ENCODE measurements at regions not wholly inside any gene's neighbourhood (a gene's known extent, or its start where the extent isn't known, plus 50 kb on each side); places are given as distances from the start of the nearest gene placed in this dataset.

DNA sequence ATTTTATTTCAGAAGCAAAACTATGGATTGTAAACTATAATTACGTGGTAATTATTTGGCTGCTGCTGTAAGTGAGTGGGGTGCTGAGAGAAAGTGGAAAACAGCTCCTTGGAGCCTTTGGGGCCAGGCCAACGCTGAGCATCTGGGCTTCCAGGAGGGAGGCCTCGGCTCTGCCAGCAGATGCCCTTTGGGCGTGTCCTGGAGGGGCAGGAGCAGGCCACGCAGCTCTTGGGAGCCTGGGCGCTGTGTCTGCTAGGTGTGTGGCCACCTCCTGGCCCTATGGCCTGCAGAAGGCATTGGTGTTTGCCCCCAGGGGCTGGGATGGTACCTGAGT is 423.3 kb downstream of the GLRX3 start:
- Histone ChIP-seq H3K27me3 (ENCODE audit: insufficient read depth, low read length) (no peaks in the 10 kb centered on the region), H3K36me3 (ENCODE audit: insufficient read depth, low read length) (no peaks in the 10 kb centered on the region), H3K9ac (ENCODE audit: low read depth, low read length) (no peak overlapping the region), H3K9me3 (ENCODE audit: insufficient read depth, low read depth, low read length) (no peaks in the 10 kb centered on the region), H3K27ac (ENCODE audit: low read depth, low read length) (no peak overlapping the region), H3K4me3 (ENCODE audit: low read length) (no peak overlapping the region), H3K4me1 (ENCODE audit: insufficient read depth, low read length) (no peaks in the 10 kb centered on the region)
- 96% methylated on average over 6 of the region's 6 CpGs for WGBS

DNA sequence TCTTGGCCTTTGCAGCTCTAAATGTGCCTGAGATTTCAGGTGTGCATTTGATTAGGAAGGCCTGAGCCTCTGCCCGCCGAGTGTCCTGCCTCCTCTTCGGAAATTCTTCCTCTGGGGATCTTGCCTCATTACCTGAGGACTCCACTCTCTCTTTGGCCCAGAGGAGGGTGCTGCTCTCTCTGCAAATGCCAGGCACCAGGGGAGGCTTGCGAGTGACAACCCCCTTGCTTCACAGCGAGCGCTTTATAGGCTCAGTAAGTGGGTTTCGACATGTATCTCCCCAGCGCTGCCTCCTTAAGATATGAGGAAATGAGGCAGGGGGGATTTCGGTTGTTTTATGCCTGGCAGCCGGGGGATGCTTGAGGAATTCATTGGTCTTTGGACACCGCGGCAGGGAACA is 423.9 kb downstream of the GLRX3 start:
- Histone ChIP-seq H3K27me3 (ENCODE audit: insufficient read depth, low read length) (no peaks in the 10 kb centered on the region), H3K36me3 (ENCODE audit: insufficient read depth, low read length) (no peaks in the 10 kb centered on the region), H3K9ac (ENCODE audit: low read depth, low read length) (no peak overlapping the region), H3K9me3 (ENCODE audit: insufficient read depth, low read depth, low read length) (no peaks in the 10 kb centered on the region), H3K4me3 (ENCODE audit: low read length) (no peak overlapping the region), H3K4me1 (ENCODE audit: insufficient read depth, low read length) (no peaks in the 10 kb centered on the region), H3K27ac (ENCODE audit: low read depth, low read length) (no peak overlapping the region)
- 92% methylated on average over 12 of the region's 12 CpGs for WGBS

DNA sequence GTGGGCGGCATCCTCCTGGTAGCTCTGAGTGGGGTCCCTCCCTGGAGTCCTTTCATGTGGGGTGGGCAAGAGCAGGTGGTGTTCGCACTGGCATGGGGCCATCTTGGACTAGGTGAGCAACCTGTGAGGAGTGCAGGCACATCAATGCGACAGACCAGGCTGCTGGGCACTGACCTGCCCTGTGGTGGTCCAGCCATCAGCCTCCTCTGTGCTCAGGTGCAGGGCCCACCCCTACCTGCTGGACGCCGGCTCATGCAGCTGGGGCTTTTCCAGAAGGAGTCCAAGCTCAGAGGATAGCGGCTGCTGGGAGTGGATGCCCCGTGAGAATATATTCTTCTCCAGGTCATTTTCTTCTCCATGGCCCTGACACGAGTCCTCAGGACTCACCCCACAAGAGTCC is 424.4 kb downstream of the GLRX3 start:
- Histone ChIP-seq H3K9ac (ENCODE audit: low read depth, low read length) (no peak overlapping the region), H3K36me3 (ENCODE audit: insufficient read depth, low read length) (no peaks in the 10 kb centered on the region), H3K4me3 (ENCODE audit: low read length) (no peak overlapping the region), H3K27me3 (ENCODE audit: insufficient read depth, low read length) (no peaks in the 10 kb centered on the region), H3K9me3 (ENCODE audit: insufficient read depth, low read depth, low read length) (no peaks in the 10 kb centered on the region), H3K4me1 (ENCODE audit: insufficient read depth, low read length) (no peaks in the 10 kb centered on the region), H3K27ac (ENCODE audit: low read depth, low read length) (no peak overlapping the region)
- WGBS: 95% methylated on average over 8 of the region's 8 CpGs

DNA sequence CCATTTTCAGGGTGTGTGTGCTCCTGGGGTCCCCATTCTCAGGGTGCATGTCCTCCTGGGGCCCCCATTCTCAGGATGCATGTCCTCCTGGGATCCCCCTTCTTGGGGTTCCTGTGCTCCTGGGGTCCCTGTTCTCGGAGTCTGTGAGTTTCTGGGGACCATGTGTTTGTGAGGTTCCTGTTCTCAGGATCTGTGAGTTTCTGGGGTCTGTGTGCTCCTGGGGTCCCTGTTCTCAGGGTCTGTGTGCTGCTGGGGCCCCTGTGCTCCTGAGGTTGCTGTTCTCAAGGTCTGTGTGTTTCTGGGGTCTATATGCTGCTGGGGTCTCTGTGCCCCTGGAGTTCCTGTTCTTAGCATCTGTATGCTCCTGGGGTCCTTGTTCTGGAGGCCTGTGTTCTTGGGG is 425.5 kb downstream of the GLRX3 start:
- no peak overlapping the region for H3K27ac ChIP-seq (ENCODE audit: low read depth, low read length)
- no peak overlapping the region for H3K4me3 ChIP-seq (ENCODE audit: low read length)
- 90% methylated on average over 1 of the region's 1 CpG for WGBS
- no peak overlapping the region for H3K9ac ChIP-seq (ENCODE audit: low read depth, low read length)
- H3K36me3 ChIP-seq (ENCODE audit: insufficient read depth, low read length): no peaks in the 10 kb centered on the region
- no peaks in the 10 kb centered on the region for H3K9me3 ChIP-seq (ENCODE audit: insufficient read depth, low read depth, low read length)
- no peaks in the 10 kb centered on the region for H3K27me3 ChIP-seq (ENCODE audit: insufficient read depth, low read length)
- H3K4me1 ChIP-seq (ENCODE audit: insufficient read depth, low read length): no peaks in the 10 kb centered on the region

DNA sequence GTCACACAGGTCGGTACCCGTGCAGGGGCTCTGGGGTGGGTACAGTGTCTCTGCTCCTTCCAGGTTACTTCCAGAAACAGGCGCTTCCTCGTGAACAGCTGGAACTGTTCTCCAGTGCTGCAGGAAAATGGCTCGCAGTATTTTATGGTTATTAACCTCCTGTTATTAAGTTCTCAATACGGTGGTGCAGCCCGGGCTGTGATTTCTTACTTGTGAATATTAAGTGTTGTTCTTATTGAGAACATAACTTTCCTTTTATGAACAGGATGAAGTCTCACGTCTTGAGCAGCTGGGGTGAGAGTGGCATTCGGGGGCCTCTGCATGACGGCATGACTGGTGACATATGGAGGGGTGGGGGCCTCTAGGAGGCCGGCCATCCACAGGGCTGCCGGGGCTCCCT is 430.8 kb downstream of the GLRX3 start:
- 94% methylated on average over 12 of the region's 12 CpGs for WGBS
- no peaks in the 10 kb centered on the region for H3K4me1 ChIP-seq (ENCODE audit: insufficient read depth, low read length)
- H3K9ac ChIP-seq (ENCODE audit: low read depth, low read length): no peak overlapping the region
- no peaks in the 10 kb centered on the region for H3K27me3 ChIP-seq (ENCODE audit: insufficient read depth, low read length)
- no peak overlapping the region for H3K4me3 ChIP-seq (ENCODE audit: low read length)
- H3K9me3 ChIP-seq (ENCODE audit: insufficient read depth, low read depth, low read length): no peaks in the 10 kb centered on the region
- H3K36me3 ChIP-seq (ENCODE audit: insufficient read depth, low read length): no peaks in the 10 kb centered on the region
- no peak overlapping the region for H3K27ac ChIP-seq (ENCODE audit: low read depth, low read length)

DNA sequence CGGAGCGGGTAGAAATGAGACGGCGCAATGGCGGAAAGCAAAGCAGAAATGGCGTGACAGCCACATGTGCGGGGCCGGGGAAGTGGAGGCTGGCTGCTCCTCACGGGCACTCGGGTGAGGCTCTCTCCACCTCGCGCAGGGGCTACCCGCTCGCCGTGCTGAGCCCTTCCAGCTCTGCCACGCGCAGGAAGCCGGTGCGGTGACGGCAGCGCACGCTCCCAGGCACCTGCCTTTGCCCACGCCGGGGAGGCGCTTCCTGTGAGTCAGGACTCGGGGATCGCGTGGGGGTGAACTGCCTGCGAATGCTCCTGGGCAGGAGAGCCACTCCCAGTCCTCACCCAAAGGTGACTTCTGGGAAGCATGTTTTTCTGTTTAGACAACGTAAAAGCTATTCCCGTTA is 431.2 kb downstream of the GLRX3 start:
- no peak overlapping the region for H3K4me3 ChIP-seq (ENCODE audit: low read length)
- H3K9ac ChIP-seq (ENCODE audit: low read depth, low read length): no peak overlapping the region
- H3K4me1 ChIP-seq (ENCODE audit: insufficient read depth, low read length): no peaks in the 10 kb centered on the region
- WGBS: 98% methylated on average over 31 of the region's 31 CpGs
- H3K27me3 ChIP-seq (ENCODE audit: insufficient read depth, low read length): no peaks in the 10 kb centered on the region
- no peaks in the 10 kb centered on the region for H3K9me3 ChIP-seq (ENCODE audit: insufficient read depth, low read depth, low read length)
- no peaks in the 10 kb centered on the region for H3K36me3 ChIP-seq (ENCODE audit: insufficient read depth, low read length)
- H3K27ac ChIP-seq (ENCODE audit: low read depth, low read length): no peak overlapping the region

DNA sequence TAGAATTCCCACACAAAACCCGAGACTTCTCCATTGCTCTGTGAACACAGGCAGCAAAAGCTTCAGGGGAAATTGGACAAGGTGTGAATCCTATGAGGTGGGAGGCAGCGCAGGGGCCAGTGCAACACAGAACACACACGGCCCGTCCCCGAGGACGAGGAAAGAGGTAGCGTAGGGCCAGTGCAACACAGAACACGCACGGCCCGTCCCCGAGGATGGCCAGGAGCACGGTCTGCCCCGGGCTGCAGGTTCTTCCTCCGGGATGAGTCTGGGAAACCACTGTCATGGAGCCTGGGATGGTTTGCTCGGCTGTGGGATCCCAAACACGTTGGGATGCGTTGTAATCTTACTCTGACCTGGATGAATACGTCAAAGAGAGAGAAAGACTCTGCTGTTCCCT is 432.1 kb downstream of the GLRX3 start:
- no peak overlapping the region for H3K27ac ChIP-seq (ENCODE audit: low read depth, low read length)
- no peaks in the 10 kb centered on the region for H3K4me1 ChIP-seq (ENCODE audit: insufficient read depth, low read length)
- H3K27me3 ChIP-seq (ENCODE audit: insufficient read depth, low read length): no peaks in the 10 kb centered on the region
- no peak overlapping the region for H3K9ac ChIP-seq (ENCODE audit: low read depth, low read length)
- 95% methylated on average over 18 of the region's 18 CpGs for WGBS
- H3K9me3 ChIP-seq (ENCODE audit: insufficient read depth, low read depth, low read length): no peaks in the 10 kb centered on the region
- no peak overlapping the region for H3K4me3 ChIP-seq (ENCODE audit: low read length)
- H3K36me3 ChIP-seq (ENCODE audit: insufficient read depth, low read length): no peaks in the 10 kb centered on the region

DNA sequence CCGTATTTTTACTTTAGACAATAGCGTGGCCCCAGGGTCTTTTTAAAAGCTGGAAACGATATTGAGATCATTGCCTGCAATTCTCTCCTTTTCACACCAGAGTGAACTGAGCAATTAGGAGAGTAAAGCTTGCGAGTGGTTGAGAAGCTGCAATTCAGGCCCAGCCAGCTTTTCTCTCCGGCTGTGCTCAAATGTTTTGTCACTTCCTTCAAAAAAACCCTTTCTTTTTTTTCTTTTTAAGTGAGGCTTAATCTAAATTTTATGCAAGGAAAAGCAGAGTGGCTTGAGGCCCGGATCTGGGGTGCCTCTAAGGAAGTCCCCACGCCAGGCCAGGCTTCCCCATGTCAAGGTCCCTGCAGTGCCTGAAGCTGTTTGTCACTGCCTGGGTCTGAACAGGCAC is 433.9 kb downstream of the GLRX3 start:
- WGBS: 92% methylated on average over 7 of the region's 7 CpGs
- H3K27ac ChIP-seq (ENCODE audit: low read depth, low read length): no peak overlapping the region
- H3K4me1 ChIP-seq (ENCODE audit: insufficient read depth, low read length): no peaks in the 10 kb centered on the region
- H3K9ac ChIP-seq (ENCODE audit: low read depth, low read length): no peak overlapping the region
- no peaks in the 10 kb centered on the region for H3K9me3 ChIP-seq (ENCODE audit: insufficient read depth, low read depth, low read length)
- no peak overlapping the region for H3K4me3 ChIP-seq (ENCODE audit: low read length)
- H3K27me3 ChIP-seq (ENCODE audit: insufficient read depth, low read length): no peaks in the 10 kb centered on the region
- H3K36me3 ChIP-seq (ENCODE audit: insufficient read depth, low read length): no peaks in the 10 kb centered on the region

DNA sequence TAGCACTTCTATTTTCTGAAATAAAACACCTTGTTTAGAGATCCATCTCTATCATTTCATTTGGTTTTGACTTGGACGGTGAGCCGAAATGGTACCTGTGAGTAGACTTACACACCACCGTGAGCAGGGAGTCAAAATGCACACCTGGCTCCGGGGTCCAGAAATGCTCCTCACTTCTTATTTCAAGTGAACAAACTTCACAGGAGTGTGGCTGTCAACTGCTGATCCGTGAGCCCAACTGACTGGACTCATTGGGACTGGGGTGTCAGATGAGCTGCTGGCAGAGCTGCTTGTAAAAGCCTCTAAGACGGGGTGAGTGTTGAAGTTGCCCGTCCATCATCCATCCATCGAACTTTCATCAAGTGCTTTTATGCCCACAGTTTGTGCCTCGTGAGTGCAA is 435.5 kb downstream of the GLRX3 start:
- H3K9me3 ChIP-seq (ENCODE audit: insufficient read depth, low read depth, low read length): no peaks in the 10 kb centered on the region
- no peak overlapping the region for H3K9ac ChIP-seq (ENCODE audit: low read depth, low read length)
- WGBS: 95% methylated on average over 9 of the region's 9 CpGs
- H3K4me3 ChIP-seq (ENCODE audit: low read length): no peak overlapping the region
- no peaks in the 10 kb centered on the region for H3K4me1 ChIP-seq (ENCODE audit: insufficient read depth, low read length)
- H3K36me3 ChIP-seq (ENCODE audit: insufficient read depth, low read length): no peaks in the 10 kb centered on the region
- H3K27ac ChIP-seq (ENCODE audit: low read depth, low read length): no peak overlapping the region
- no peaks in the 10 kb centered on the region for H3K27me3 ChIP-seq (ENCODE audit: insufficient read depth, low read length)

DNA sequence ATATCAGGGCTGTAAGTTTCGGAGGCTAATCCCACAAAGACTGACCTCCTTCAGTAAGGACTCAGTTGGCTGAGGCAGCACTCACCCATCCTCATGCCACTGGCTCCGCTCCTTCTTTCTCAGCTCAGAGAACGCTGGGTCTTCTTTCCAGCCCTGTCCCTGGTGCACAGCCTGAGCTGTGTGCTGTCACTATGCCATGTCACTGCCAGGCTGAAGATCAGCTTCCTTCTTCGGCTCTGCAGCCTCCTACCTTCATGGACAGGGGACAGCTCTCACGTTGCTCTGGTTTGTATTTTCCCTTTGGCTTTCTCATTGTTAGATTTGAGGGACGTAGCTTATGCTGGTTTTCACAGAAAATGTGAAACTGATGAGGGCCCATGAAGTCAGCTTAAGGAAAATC is 437.3 kb downstream of the GLRX3 start:
- Histone ChIP-seq H3K27me3 (ENCODE audit: insufficient read depth, low read length) (no peaks in the 10 kb centered on the region), H3K4me1 (ENCODE audit: insufficient read depth, low read length) (no peaks in the 10 kb centered on the region), H3K27ac (ENCODE audit: low read depth, low read length) (no peak overlapping the region), H3K4me3 (ENCODE audit: low read length) (no peak overlapping the region), H3K9ac (ENCODE audit: low read depth, low read length) (no peak overlapping the region), H3K9me3 (ENCODE audit: insufficient read depth, low read depth, low read length) (no peaks in the 10 kb centered on the region), H3K36me3 (ENCODE audit: insufficient read depth, low read length) (no peaks in the 10 kb centered on the region)
- 92% methylated on average over 6 of the region's 6 CpGs for WGBS

DNA sequence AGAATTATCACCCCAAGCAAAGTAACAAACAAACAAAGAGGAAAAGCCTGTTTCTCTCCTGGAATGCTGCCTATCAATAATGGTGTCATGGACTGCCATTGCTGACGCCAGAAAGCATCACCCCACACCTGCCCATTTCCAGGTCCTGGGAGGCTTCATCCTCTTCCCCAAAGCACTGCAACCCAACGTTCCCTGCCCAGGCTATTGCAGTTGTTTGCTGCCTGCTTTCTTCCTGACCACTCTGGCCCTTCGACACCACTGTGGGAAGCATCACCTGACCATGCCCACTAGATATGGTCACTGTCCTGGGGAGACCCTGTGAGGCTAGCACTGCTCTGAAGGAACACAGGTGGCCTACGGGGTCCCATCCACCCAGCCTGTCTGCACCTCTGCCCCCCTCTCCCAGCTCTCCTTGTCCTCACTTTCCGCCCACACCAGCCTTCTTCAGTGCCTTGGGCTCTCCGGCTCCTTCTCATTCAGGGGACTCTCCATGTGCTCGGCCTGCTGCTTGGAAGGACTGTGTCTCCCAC is 439.6 kb downstream of the GLRX3 start:
- Histone ChIP-seq H3K27ac (ENCODE audit: low read depth, low read length) (no peak overlapping the region), H3K4me1 (ENCODE audit: insufficient read depth, low read length) (peaks cover 8% of the 10 kb centered on the region; the same call in 1 of the 2 replicates), H3K4me3 (ENCODE audit: low read length) (no peak overlapping the region), H3K9ac (ENCODE audit: low read depth, low read length) (no peak overlapping the region), H3K27me3 (ENCODE audit: insufficient read depth, low read length) (no peaks in the 10 kb centered on the region), H3K9me3 (ENCODE audit: insufficient read depth, low read depth, low read length) (no peaks in the 10 kb centered on the region), H3K36me3 (ENCODE audit: insufficient read depth, low read length) (no peaks in the 10 kb centered on the region)
- WGBS: 90% methylated on average over 7 of the region's 7 CpGs

DNA sequence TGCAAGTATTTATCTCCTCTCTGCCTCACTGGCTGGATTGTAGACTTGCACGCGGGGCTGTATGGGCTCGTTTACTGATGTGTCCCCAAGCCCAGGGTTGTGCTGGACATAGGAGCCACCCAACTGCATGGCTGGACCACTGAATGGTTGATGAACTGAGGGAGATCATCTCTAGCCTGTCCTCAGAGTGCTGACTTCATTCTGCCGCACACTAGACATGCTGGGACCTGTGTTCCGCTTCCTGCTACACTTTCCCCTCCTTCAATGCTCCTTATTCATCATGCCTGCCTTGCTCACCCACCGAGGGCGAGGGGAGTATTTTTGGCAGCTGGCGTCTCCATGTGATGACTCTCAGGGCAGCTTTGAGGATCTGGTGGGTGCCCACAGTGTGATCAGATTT is 440.2 kb downstream of the GLRX3 start:
- H3K4me1 ChIP-seq (ENCODE audit: insufficient read depth, low read length): peaks cover 8% of the 10 kb centered on the region; the same call in 1 of the 2 replicates
- H3K36me3 ChIP-seq (ENCODE audit: insufficient read depth, low read length): no peaks in the 10 kb centered on the region
- no peak overlapping the region for H3K4me3 ChIP-seq (ENCODE audit: low read length)
- H3K9ac ChIP-seq (ENCODE audit: low read depth, low read length): no peak overlapping the region
- H3K9me3 ChIP-seq (ENCODE audit: insufficient read depth, low read depth, low read length): no peaks in the 10 kb centered on the region
- WGBS: 89% methylated on average over 8 of the region's 8 CpGs
- no peak overlapping the region for H3K27ac ChIP-seq (ENCODE audit: low read depth, low read length)
- no peaks in the 10 kb centered on the region for H3K27me3 ChIP-seq (ENCODE audit: insufficient read depth, low read length)

Data from HUES64 (cell line).